DOHH2 (cell line): ENCODE measurements at regions not wholly inside any gene's neighbourhood (a gene's known extent, or its start where the extent isn't known, plus 50 kb on each side); places are given as distances from the start of the nearest gene placed in this dataset.

Source experiments
- CTCF ChIP-seq: fragments of 200-600 bp; sonication (generic); IDR thresholded peaks from one replicate; pipeline ENCODE4 v1.5.1; 2014; ENCODE audit warnings: antibody characterized with exemption, mild to moderate bottlenecking, low read depth, low read length; ENCODE audit not compliant: poor library complexity, severe bottlenecking
- EZH2phosphoT487 ChIP-seq: fragments of 200-600 bp; sonication (generic); IDR thresholded peaks from 2 replicates; pipeline ENCODE4 v1.6.1; 2017; ENCODE audit warnings: borderline replicate concordance, mild to moderate bottlenecking, antibody characterized with exemption, low read length, moderate library complexity, mixed read lengths

GRCh38 chr7:155219947-155220769, 77.5 kb upstream of the INSIG1 start:
- TF ChIP-seq CTCF (no peak), EZH2phosphoT487 (no peak)
